ENCODE measurements at regions not wholly inside any gene's neighbourhood (a gene's known extent, or its start where the extent isn't known, plus 50 kb on each side); places are given as distances from the start of the nearest gene placed in this dataset.
A peak's percentile ranks its signal among the peaks of the same experiment; 100 is the strongest.

- DNase-seq, result peak; percentile 99
Observed at GRCh38 chr9:81389569-81389993, 299.8 kb downstream of the TLE1 start.

- DNase-seq, result no peak
Observed at GRCh38 chr9:81388831-81389230, 300.5 kb downstream of the TLE1 start.

GRCh38 chr9:81387360-81388106, 301.8 kb downstream of the TLE1 start:
- no peak for DNase-seq

GRCh38 chr9:81384911-81385310, 304.4 kb downstream of the TLE1 start:
- no peak for DNase-seq

- DNase-seq, result no peak
Observed at GRCh38 chr9:81382281-81382680, 307.1 kb downstream of the TLE1 start.

- DNase-seq, result no peak
Observed at GRCh38 chr9:81381694-81382093, 307.7 kb downstream of the TLE1 start.

- DNase-seq, result no peak
Observed at GRCh38 chr9:81380504-81381359, 308.6 kb downstream of the TLE1 start.

GRCh38 chr9:81379655-81380054, 309.7 kb downstream of the TLE1 start:
- DNase-seq, result peak; percentile 67

- no peak for DNase-seq
Observed at GRCh38 chr9:81377921-81378320, 311.4 kb downstream of the TLE1 start.

- DNase-seq, result no peak
Observed at GRCh38 chr9:81377320-81377719, 312.0 kb downstream of the TLE1 start.

GRCh38 chr9:81375187-81376100, 313.9 kb downstream of the TLE1 start:
- no peak for DNase-seq

- no peak for DNase-seq
Observed at GRCh38 chr9:81374459-81375186, 314.7 kb downstream of the TLE1 start.

- no peak for DNase-seq
Observed at GRCh38 chr9:81373294-81373693, 316.1 kb downstream of the TLE1 start.

- no peak for DNase-seq
Observed at GRCh38 chr9:81372628-81373191, 316.6 kb downstream of the TLE1 start.

GRCh38 chr9:81371824-81372223, 317.5 kb downstream of the TLE1 start:
- DNase-seq, result no peak

- no peak for DNase-seq
Observed at GRCh38 chr9:81370650-81371049, 318.7 kb downstream of the TLE1 start.

- DNase-seq, result no peak
Observed at GRCh38 chr9:81370096-81370495, 319.3 kb downstream of the TLE1 start.

- no peak for DNase-seq
Observed at GRCh38 chr9:81369121-81369520, 320.2 kb downstream of the TLE1 start.

- no peak for DNase-seq
Observed at GRCh38 chr9:81363916-81364480, 325.3 kb downstream of the TLE1 start.

GRCh38 chr9:81361296-81361695, 328.1 kb downstream of the TLE1 start:
- DNase-seq, result no peak

- DNase-seq, result no peak
Observed at GRCh38 chr9:81351166-81351565, 338.2 kb downstream of the TLE1 start.

Measured in fibroblast of skin of back (primary cell).